Psoas muscle (tissue), 7 donors: ENCODE measurements at regions not wholly inside any gene's neighbourhood (a gene's known extent, or its start where the extent isn't known, plus 50 kb on each side); places are given as distances from the start of the nearest gene placed in this dataset.

Source experiments
- ATAC-seq, 4 donors: fragments of 200-7000 bp; cut with Tn5 transposase; one replicate each; pipeline ENCODE4 v1.9.1; 2020; ENCODE audit warnings: moderate library complexity in 3 of 4, mild to moderate bottlenecking in 2 of 4
- DNase-seq, 2 donors: peaks; one replicate each; pipeline ENCODE4 v3.0.0-alpha.2; 2020
- H3K27ac ChIP-seq: fragments of 200-600 bp; one replicate; pipeline ENCODE4 v1.8.0; 2022
- H3K27me3 ChIP-seq, 3 donors: fragments of 200-600 bp in 1 of 3; one replicate each; pipeline versions ENCODE4 v1.6.1 to v1.8.0; 2013 to 2022; ENCODE audit warnings: low read length in 2 of 3, mild to moderate bottlenecking in 2 of 3, moderate library complexity in 1 of 3; ENCODE audit not compliant: insufficient read depth in 3 of 3
- H3K36me3 ChIP-seq, 2 donors: fragments of 200-600 bp in 1 of 2; one replicate each; pipeline versions ENCODE4 v1.6.1 to v1.8.0; 2013 to 2022; ENCODE audit warnings: low read depth in 1 of 2, mild to moderate bottlenecking in 1 of 2, moderate library complexity in 1 of 2; ENCODE audit not compliant: insufficient read depth in 1 of 2
- H3K4me1 ChIP-seq: fragments of 200-600 bp; one replicate; pipeline ENCODE4 v1.8.0; 2022
- H3K4me3 ChIP-seq: fragments of 200-600 bp; one replicate; pipeline ENCODE4 v1.8.0; 2022; ENCODE audit warnings: mild to moderate bottlenecking
- H3K9me3 ChIP-seq: fragments of 200-600 bp; one replicate; pipeline ENCODE4 v1.8.0; 2022
- CTCF ChIP-seq: fragments of 200-600 bp; IDR thresholded peaks from one replicate; pipeline ENCODE4 v1.8.0; 2022; ENCODE audit warnings: antibody characterized with exemption
- WGBS, 3 donors: extraction: QIAGEN DNeasy Blood & Tissue Kit; methylation state at CpG; one replicate each; pipeline versions ENCODE4 v1.1.6 to v1.1.7; 2013; 5-methylcytosine and 5-hydroxymethylcytosine counted together
- intact Hi-C, 2 donors: fragments of 100-400 bp; cut with DNase I; formaldehyde crosslinking; loops; one replicate each; pipeline versions ENCODE4 v1.11.0 to v1.14.2; 2022
- donor health status: healthy with polysubstance abuse.
- donor health status: DM: no; HTN: no; CAD: no; lungs with moderate emphysema.
- donor health status: Bipolar disorder and iron deficiency.
- donor health status: healthy.
- donor health status: DM: yes; HTN: yes; CAD: no.
- donor health status: DM: no; HTN: no; CAD: no.
- donor health status: DM: yes; HTN: yes; CAD: no.

- Histone ChIP-seq H3K27me3 (peaks cover 0 to 2% (median 0%) of the 10 kb centered on the region in 3 donors), H3K36me3 (no peaks in the 10 kb centered on the region), H3K4me3 (no peak overlapping the region), H3K27ac (no peak overlapping the region), H3K4me1 (no peaks in the 10 kb centered on the region), H3K9me3 (no peaks in the 10 kb centered on the region)
- DNase-seq: no peak
- ATAC-seq: no peak
- TF ChIP-seq CTCF: no peak
- intact Hi-C loops: no loop called here
- WGBS, 3 donors: 87 to 92% (median 87%) methylated on average over 4 of the region's 4 CpGs
Observed at GRCh38 chr16:9249534-9249933, 158.1 kb downstream of the HAPSTR1 start.

- Histone ChIP-seq H3K27ac (no peak overlapping the region), H3K9me3 (no peaks in the 10 kb centered on the region), H3K36me3 (no peaks in the 10 kb centered on the region), H3K27me3 (peaks cover 0 to 2% (median 0%) of the 10 kb centered on the region in 3 donors), H3K4me1 (no peaks in the 10 kb centered on the region), H3K4me3 (no peak overlapping the region)
- intact Hi-C loops: no loop called here
- ATAC-seq (no peak), DNase-seq (no peak)
- TF ChIP-seq CTCF: no peak
- WGBS, 3 donors: 75 to 80% (median 77%) methylated on average over 6 of the region's 6 CpGs
Observed at GRCh38 chr16:9251026-9251425, 159.6 kb downstream of the HAPSTR1 start.

- peaks cover 0 to 2% (median 0%) of the 10 kb centered on the region in 3 donors for H3K27me3 ChIP-seq
- no peaks in the 10 kb centered on the region for H3K4me1 ChIP-seq
- no peak for TF ChIP-seq CTCF
- no peaks in the 10 kb centered on the region for H3K9me3 ChIP-seq
- DNase-seq (no peak), ATAC-seq (no peak)
- WGBS, 3 donors: 43 to 100% (median 91%) methylated on average over 1 of the region's 1 CpG
- no peak overlapping the region for H3K27ac ChIP-seq
- H3K4me3 ChIP-seq: no peak overlapping the region
- intact Hi-C loops: loop anchor here in 1 of 2 donors (5.0 kb wide), 1 partner anchor 927 kb away; the partner anchor contains the start of gene GRIN2A
- no peaks in the 10 kb centered on the region for H3K36me3 ChIP-seq
Observed at GRCh38 chr16:9254863-9255262, 163.4 kb downstream of the HAPSTR1 start.

- no peaks in the 10 kb centered on the region for H3K36me3 ChIP-seq
- TF ChIP-seq CTCF: peak; percentile 6
- 22 to 32% (median 26%) methylated on average over 6 of the region's 6 CpGs for WGBS, 3 donors
- intact Hi-C loops: loop anchor here in 1 of 2 donors (5.0 kb wide), 1 partner anchor 926 kb away; the partner anchor contains the start of gene GRIN2A
- no peaks in the 10 kb centered on the region for H3K4me1 ChIP-seq
- DNase-seq: no peak
- no peaks in the 10 kb centered on the region for H3K9me3 ChIP-seq
- no peak for ATAC-seq
- no peak overlapping the region for H3K4me3 ChIP-seq
- H3K27me3 ChIP-seq: peaks cover 0 to 2% (median 0%) of the 10 kb centered on the region in 3 donors
- no peak overlapping the region for H3K27ac ChIP-seq
Observed at GRCh38 chr16:9256196-9256595, 164.8 kb downstream of the HAPSTR1 start.

GRCh38 chr16:9257843-9258242, 166.4 kb downstream of the HAPSTR1 start:
- WGBS, 3 donors: 68 to 84% (median 75%) methylated on average over 1 of the region's 1 CpG
- Histone ChIP-seq H3K27ac (no peak overlapping the region), H3K4me1 (no peaks in the 10 kb centered on the region), H3K4me3 (no peak overlapping the region), H3K27me3 (no peaks in the 10 kb centered on the region), H3K36me3 (no peaks in the 10 kb centered on the region), H3K9me3 (no peaks in the 10 kb centered on the region)
- ATAC-seq (no peak), DNase-seq (no peak)
- no peak for TF ChIP-seq CTCF
- intact Hi-C loops: loop anchor here in 1 of 2 donors (5.0 kb wide), 1 partner anchor 924 kb away; the partner anchor contains the start of gene GRIN2A
